ENCODE measurements at regions not wholly inside any gene's neighbourhood (a gene's known extent, or its start where the extent isn't known, plus 50 kb on each side); places are given as distances from the start of the nearest gene placed in this dataset.

- TF ChIP-seq, protein P1, sequence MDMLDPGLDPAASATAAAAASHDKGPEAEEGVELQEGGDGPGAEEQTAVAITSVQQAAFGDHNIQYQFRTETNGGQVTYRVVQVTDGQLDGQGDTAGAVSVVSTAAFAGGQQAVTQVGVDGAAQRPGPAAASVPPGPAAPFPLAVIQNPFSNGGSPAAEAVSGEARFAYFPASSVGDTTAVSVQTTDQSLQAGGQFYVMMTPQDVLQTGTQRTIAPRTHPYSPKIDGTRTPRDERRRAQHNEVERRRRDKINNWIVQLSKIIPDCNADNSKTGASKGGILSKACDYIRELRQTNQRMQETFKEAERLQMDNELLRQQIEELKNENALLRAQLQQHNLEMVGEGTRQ (IDR thresholded peaks at IDR 0.05; ENCODE audit: low read length): no peak
Measured at GRCh38 chr2:13649918-13650317, 933.2 kb downstream of the TRIB2 start (continued).

Measured in H1 (cell line).